Trophoblast cell (in vitro differentiated cells and primary cell): ENCODE measurements at regions not wholly inside any gene's neighbourhood (a gene's known extent, or its start where the extent isn't known, plus 50 kb on each side); places are given as distances from the start of the nearest gene placed in this dataset.

Experiments used
- DNase-seq, 2 donors: peaks; one replicate each; pipeline ENCODE4 v3.0.0-alpha.2; 2016
- H2AFZ ChIP-seq: 2 replicates; pipeline ENCODE4 v1.6.1; 2013; ENCODE audit warnings: low read length, moderate library complexity, mild to moderate bottlenecking; ENCODE audit not compliant: insufficient read depth, poor library complexity
- H2AK5ac ChIP-seq: 2 replicates; pipeline ENCODE4 v1.6.1; 2013; ENCODE audit warnings: mild to moderate bottlenecking, low read length
- H2BK120ac ChIP-seq: 2 replicates; pipeline ENCODE4 v1.6.1; 2013; ENCODE audit warnings: low read length, mild to moderate bottlenecking, moderate library complexity; ENCODE audit not compliant: insufficient read depth, poor library complexity
- H2BK12ac ChIP-seq: 2 replicates; pipeline ENCODE4 v1.6.1; 2013; ENCODE audit warnings: mild to moderate bottlenecking, low read length, moderate library complexity
- H2BK5ac ChIP-seq: 2 replicates; pipeline ENCODE4 v1.6.1; 2013; ENCODE audit warnings: low read length, low read depth, moderate library complexity, mild to moderate bottlenecking; ENCODE audit not compliant: poor library complexity
- H3K14ac ChIP-seq: 2 replicates; pipeline ENCODE4 v1.6.1; 2013; ENCODE audit warnings: mild to moderate bottlenecking, low read length
- H3K18ac ChIP-seq: 2 replicates; pipeline ENCODE4 v1.6.1; 2013; ENCODE audit warnings: mild to moderate bottlenecking, low read length
- H3K23ac ChIP-seq: 2 replicates; pipeline ENCODE4 v1.6.1; 2013; ENCODE audit warnings: low read length
- H3K27ac ChIP-seq: 2 replicates; pipeline ENCODE4 v1.5.1; 2013; ENCODE audit warnings: low read depth, mild to moderate bottlenecking, inconsistent platforms, low read length, moderate library complexity
- H3K27me3 ChIP-seq: 2 replicates; pipeline ENCODE4 v1.6.1; 2013; ENCODE audit warnings: inconsistent platforms, mild to moderate bottlenecking, low read length, moderate library complexity; ENCODE audit not compliant: insufficient read depth
- H3K36me3 ChIP-seq, 2 experiments: 1 replicate in 1 of 2; 2 replicates in 1 of 2; pipeline ENCODE4 v1.6.1; 2013; ENCODE audit warnings: low read length in 2 of 2, mild to moderate bottlenecking in 2 of 2, moderate library complexity in 1 of 2; ENCODE audit not compliant: insufficient read depth in 2 of 2, control insufficient read depth in 1 of 2
- H3K4ac ChIP-seq: 2 replicates; pipeline ENCODE4 v1.6.1; 2013; ENCODE audit warnings: low read depth, mild to moderate bottlenecking, low read length, moderate library complexity
- H3K4me1 ChIP-seq, 2 experiments: 1 replicate in 1 of 2; 2 replicates in 1 of 2; pipeline ENCODE4 v1.6.1; 2013; ENCODE audit warnings: low read length in 2 of 2, mild to moderate bottlenecking in 2 of 2, moderate library complexity in 1 of 2; ENCODE audit not compliant: insufficient read depth in 2 of 2, control insufficient read depth in 1 of 2
- H3K4me2 ChIP-seq: 2 replicates; pipeline ENCODE4 v1.6.1; 2013; ENCODE audit warnings: inconsistent platforms, mild to moderate bottlenecking, low read length, moderate library complexity
- H3K4me3 ChIP-seq: 2 replicates; pipeline ENCODE4 v1.5.1; 2013; ENCODE audit warnings: mild to moderate bottlenecking, low read depth, low read length, inconsistent platforms
- H3K79me1 ChIP-seq: one replicate; pipeline ENCODE4 v1.6.1; 2013; ENCODE audit warnings: low read length
- H3K79me2 ChIP-seq: 2 replicates; pipeline ENCODE4 v1.6.1; 2013; ENCODE audit warnings: low read length, mild to moderate bottlenecking; ENCODE audit not compliant: control insufficient read depth, insufficient read depth, poor library complexity
- H3K9ac ChIP-seq: 2 replicates; pipeline ENCODE4 v1.6.1; 2013; ENCODE audit warnings: mild to moderate bottlenecking, low read length
- H3K9me3 ChIP-seq: 2 replicates; pipeline ENCODE4 v1.6.1; 2013; ENCODE audit warnings: low read depth, mild to moderate bottlenecking, control low read depth, inconsistent platforms, low read length; ENCODE audit not compliant: insufficient read depth
- H4K12ac ChIP-seq: 2 replicates; pipeline ENCODE4 v1.6.1; 2013; ENCODE audit warnings: low read depth, mild to moderate bottlenecking, low read length, moderate library complexity
- H4K8ac ChIP-seq: 2 replicates; pipeline ENCODE4 v1.6.1; 2013; ENCODE audit warnings: low read depth, mild to moderate bottlenecking, low read length, moderate library complexity
- H4K91ac ChIP-seq: one replicate; pipeline ENCODE4 v1.6.1; 2013; ENCODE audit warnings: low read depth, mild to moderate bottlenecking, low read length, moderate library complexity
- whole genome bisulfite sequencing: extraction: QIAGEN DNeasy Blood & Tissue Kit; methylation state at CpG from one replicate; pipeline ENCODE4 v1.1.7; 2013; ENCODE audit warnings: missing lambda C conversion rate; ENCODE audit not compliant: insufficient read length, insufficient coverage; ENCODE audit errors: extremely low coverage; 5-methylcytosine and 5-hydroxymethylcytosine counted together

GRCh38 chr20:55052459-55052858 lies 577.1 kb downstream of the DOK5 start:
- Histone ChIP-seq H3K27me3 (no peaks in the 10 kb centered on the region), H3K27ac (no peak overlapping the region), H3K79me1 (no peaks in the 10 kb centered on the region), H3K4me3 (no peak overlapping the region), H2AFZ (no peak overlapping the region), H3K9ac (no peak overlapping the region), H3K4ac (no peak overlapping the region), H4K8ac (no peak overlapping the region), H4K91ac (no peak overlapping the region), H2BK5ac (no peak overlapping the region), H3K23ac (no peak overlapping the region), H3K4me2 (no peak overlapping the region), H3K36me3 (no peaks in the 10 kb centered on the region), H3K14ac (no peak overlapping the region), H3K18ac (no peak overlapping the region), H3K79me2 (no peaks in the 10 kb centered on the region), H3K9me3 (no peaks in the 10 kb centered on the region), H2BK12ac (no peak overlapping the region), H2AK5ac (no peak overlapping the region), H4K12ac (no peak overlapping the region), H3K4me1 (no peaks in the 10 kb centered on the region), H2BK120ac (no peak overlapping the region)
- no peak for DNase-seq
- no CpG with 5 or more reads among the region's 2 CpGs for WGBS

- Histone ChIP-seq H3K79me1 (no peaks in the 10 kb centered on the region), H3K79me2 (no peaks in the 10 kb centered on the region), H2AFZ (no peak overlapping the region), H3K18ac (no peak overlapping the region), H3K9ac (no peak overlapping the region), H2BK12ac (no peak overlapping the region), H4K8ac (no peak overlapping the region), H3K4ac (no peak overlapping the region), H4K91ac (no peak overlapping the region), H4K12ac (no peak overlapping the region), H3K9me3 (peaks cover 2% of the 10 kb centered on the region), H3K4me3 (no peak overlapping the region), H3K36me3 (no peaks in the 10 kb centered on the region), H3K14ac (no peak overlapping the region), H3K4me2 (no peak overlapping the region), H2BK120ac (no peak overlapping the region), H3K27ac (no peak overlapping the region), H3K27me3 (no peaks in the 10 kb centered on the region), H3K23ac (no peak overlapping the region), H2BK5ac (no peak overlapping the region), H3K4me1 (no peaks in the 10 kb centered on the region), H2AK5ac (no peak overlapping the region)
- DNase-seq, result no peak
Observed at GRCh38 chr20:55038684-55039083, 563.3 kb downstream of the DOK5 start.

DNA sequence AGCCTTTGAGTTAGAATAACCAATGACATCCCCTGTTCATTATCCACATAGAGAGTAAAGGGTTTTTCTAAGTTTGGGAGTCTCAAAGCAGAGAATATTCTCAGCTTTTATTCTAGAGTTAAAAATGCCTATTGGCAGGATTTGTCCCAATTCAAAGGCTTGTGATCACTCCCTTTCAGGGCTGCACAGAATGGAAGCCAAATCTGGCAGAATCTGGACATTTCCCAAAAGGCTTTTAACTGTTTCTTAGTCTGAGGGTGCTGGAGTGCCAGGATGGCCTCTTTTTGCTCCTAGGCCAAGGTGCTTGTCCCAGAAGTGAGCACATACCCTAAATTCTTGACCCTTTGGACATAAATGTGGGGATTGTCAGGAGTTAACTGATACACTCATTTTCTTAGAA lies 556.6 kb downstream of the DOK5 start:
- Histone ChIP-seq H3K79me2 (no peaks in the 10 kb centered on the region), H3K4me2 (no peak overlapping the region), H2BK5ac (no peak overlapping the region), H3K4me3 (no peak overlapping the region), H3K23ac (no peak overlapping the region), H2BK120ac (no peak overlapping the region), H3K27me3 (no peaks in the 10 kb centered on the region), H4K8ac (no peak overlapping the region), H4K12ac (no peak overlapping the region), H3K79me1 (no peaks in the 10 kb centered on the region), H3K14ac (no peak overlapping the region), H3K9ac (no peak overlapping the region), H2BK12ac (no peak overlapping the region), H4K91ac (no peak overlapping the region), H3K27ac (no peak overlapping the region), H2AK5ac (no peak overlapping the region), H3K4me1 (no peaks in the 10 kb centered on the region), H3K36me3 (no peaks in the 10 kb centered on the region), H2AFZ (no peak overlapping the region), H3K18ac (no peak overlapping the region), H3K9me3 (peaks cover 4% of the 10 kb centered on the region), H3K4ac (no peak overlapping the region)
- DNase-seq, result no peak

- Histone ChIP-seq H4K12ac (no peak overlapping the region), H4K91ac (no peak overlapping the region), H3K4me1 (no peaks in the 10 kb centered on the region), H3K79me2 (no peaks in the 10 kb centered on the region), H3K79me1 (no peaks in the 10 kb centered on the region), H3K27me3 (no peaks in the 10 kb centered on the region), H3K4me2 (no peak overlapping the region), H2BK120ac (no peak overlapping the region), H3K14ac (no peak overlapping the region), H3K36me3 (no peaks in the 10 kb centered on the region), H4K8ac (no peak overlapping the region), H3K9me3 (no peaks in the 10 kb centered on the region), H2AK5ac (no peak overlapping the region), H3K9ac (no peak overlapping the region), H2BK12ac (no peak overlapping the region), H3K4ac (no peak overlapping the region), H2BK5ac (no peak overlapping the region), H3K23ac (no peak overlapping the region), H3K27ac (no peak overlapping the region), H3K4me3 (no peak overlapping the region), H2AFZ (no peak overlapping the region), H3K18ac (no peak overlapping the region)
- no CpG with 5 or more reads among the region's 4 CpGs for WGBS
- no peak for DNase-seq
Observed at GRCh38 chr20:55014766-55015165, 539.4 kb downstream of the DOK5 start.

GRCh38 chr20:55010761-55011160 lies 535.4 kb downstream of the DOK5 start:
- Histone ChIP-seq H2AFZ (no peak overlapping the region), H3K4me3 (no peak overlapping the region), H3K9ac (no peak overlapping the region), H3K36me3 (no peaks in the 10 kb centered on the region), H3K27ac (no peak overlapping the region), H3K23ac (no peak overlapping the region), H3K79me1 (no peaks in the 10 kb centered on the region), H4K12ac (no peak overlapping the region), H4K91ac (no peak overlapping the region), H3K14ac (no peak overlapping the region), H2BK5ac (no peak overlapping the region), H3K4me2 (no peak overlapping the region), H3K9me3 (no peaks in the 10 kb centered on the region), H3K79me2 (no peaks in the 10 kb centered on the region), H3K27me3 (no peaks in the 10 kb centered on the region), H3K4me1 (no peaks in the 10 kb centered on the region), H3K4ac (no peak overlapping the region), H2BK120ac (no peak overlapping the region), H3K18ac (no peak overlapping the region), H2BK12ac (no peak overlapping the region), H4K8ac (no peak overlapping the region), H2AK5ac (no peak overlapping the region)
- WGBS, result no CpG with 5 or more reads among the region's 1 CpG
- DNase-seq, result no peak
